ENCODE measurements at regions not wholly inside any gene's neighbourhood (a gene's known extent, or its start where the extent isn't known, plus 50 kb on each side); places are given as distances from the start of the nearest gene placed in this dataset.

DNA sequence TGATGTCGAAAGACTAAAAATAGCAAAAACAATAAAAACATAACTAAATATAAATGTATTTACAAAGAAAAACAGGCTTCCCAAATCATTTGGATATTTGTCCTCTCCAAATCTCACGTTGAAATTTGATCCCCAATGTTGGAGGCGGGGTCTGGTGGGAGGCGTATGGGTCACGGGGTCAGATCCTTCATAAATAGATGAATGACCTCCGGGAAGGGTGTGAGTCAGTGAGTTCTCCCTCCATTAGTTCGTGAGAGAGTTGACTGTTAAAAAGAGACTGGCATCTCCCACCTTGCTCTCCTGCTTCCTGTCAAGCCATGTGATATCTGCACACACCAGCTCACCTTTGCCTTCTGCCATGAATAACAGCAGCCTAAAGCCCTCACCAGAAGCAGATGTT lies 703.0 kb downstream of the TMEM182 start:
- Histone ChIP-seq H4K8ac (ENCODE audit: extremely low read depth, insufficient read depth, low read length) (no peak overlapping the region; the same call in 1 of the 2 replicates), H4K91ac (replicated peaks; ENCODE audit: insufficient read length, low read length) (no peak overlapping the region), H3K56ac (replicated peaks; ENCODE audit: insufficient read length, low read depth, low read length) (no peak overlapping the region), H2BK12ac (ENCODE audit: low read depth, low read length) (no peak overlapping the region; the same call in 1 of the 2 replicates), H3K79me1 (ENCODE audit: low read depth, low read length) (no peaks in the 10 kb centered on the region), H3K4me1 (replicated peaks in 1 of 4; ENCODE audit: control insufficient read depth in 3 of 4, insufficient read depth in 4 of 4, low read length in 3 of 4) (no peaks in the 10 kb centered on the region), H3K79me2 (ENCODE audit: control insufficient read depth in 1 of 2, insufficient read depth in 2 of 2, low read length in 2 of 2) (no peaks in the 10 kb centered on the region), H3K23me2 (ENCODE audit: low read depth, low read length) (no peaks in the 10 kb centered on the region), H3K27me3 (replicated peaks in 1 of 4; ENCODE audit: control insufficient read depth in 3 of 4, extremely low read depth in 1 of 4, insufficient read depth in 3 of 4, low read length in 3 of 4) (no peaks in the 10 kb centered on the region), H2BK20ac (ENCODE audit: low read length) (no peak overlapping the region), H3K4me3 (ENCODE audit: extremely low read depth in 1 of 4, insufficient read depth in 2 of 4, low read depth in 3 of 4, low read length in 4 of 4) (no peak overlapping the region), H2AK5ac (ENCODE audit: low read depth, low read length) (no peak overlapping the region), H4K20me1 (replicated peaks in 1 of 2; ENCODE audit: control insufficient read depth in 1 of 2, insufficient read depth in 2 of 2, low read length in 2 of 2) (no peaks in the 10 kb centered on the region), H3K18ac (ENCODE audit: extremely low read depth, low read length) (no peak overlapping the region), H2BK15ac (ENCODE audit: low read length) (no peak overlapping the region), H3K23ac (ENCODE audit: insufficient read length) (no peak overlapping the region), H3K4me2 (ENCODE audit: insufficient read depth in 1 of 2, low read depth in 2 of 2, low read length in 2 of 2) (no peak overlapping the region), H3K36me3 (ENCODE audit: control insufficient read depth in 2 of 4, insufficient read depth in 4 of 4, low read length in 3 of 4) (no peaks in the 10 kb centered on the region), H2AFZ (ENCODE audit: low read length) (no peak overlapping the region), H3K9ac (replicated peaks in 1 of 4; ENCODE audit: extremely low read depth in 1 of 4, low read depth in 3 of 4, low read length in 3 of 4) (no peak overlapping the region), H3K14ac (ENCODE audit: insufficient read length) (no peak overlapping the region), H4K5ac (ENCODE audit: insufficient read length, low read depth, low read length) (no peak overlapping the region), H2BK120ac (replicated peaks; ENCODE audit: low read depth, low read length) (no peak overlapping the region), H2BK5ac (ENCODE audit: low read depth, low read length) (no peak overlapping the region), H3K9me3 (ENCODE audit: insufficient read depth in 2 of 2, low read depth in 1 of 2, low read length in 1 of 2) (no peaks in the 10 kb centered on the region), H3K27ac (ENCODE audit: low read depth, low read length) (no peak overlapping the region), H3K4ac (replicated peaks; ENCODE audit: insufficient read length, low read depth, low read length) (no peak overlapping the region)
- no peak for FAIRE-seq
- 88% methylated on average over 7 of the region's 7 CpGs; no CpG with 5 or more reads in 1 of the 2 experiments for WGBS, 2 experiments (ENCODE audit: extremely low coverage in 1 of 2, insufficient coverage in 1 of 2, insufficient read length in 1 of 2, insufficient replicate concordance in 2 of 2, low coverage in 1 of 2, low lambda C conversion rate in 2 of 2, missing lambda C conversion rate in 1 of 2)
- TF ChIP-seq TAF1 (IDR thresholded peaks at IDR 0.05; ENCODE audit: low read depth, low read length), result no peak
- no peak for TF ChIP-seq RBBP5 (IDR thresholded peaks at IDR 0.05; ENCODE audit: borderline replicate concordance, low read depth, low read length)
- TF ChIP-seq TEAD4 (IDR thresholded peaks at IDR 0.05; ENCODE audit: low read depth, low read length), result no peak
- TF ChIP-seq GABPA (IDR thresholded peaks at IDR 0.05; ENCODE audit: borderline replicate concordance, insufficient read depth, low read length), result no peak
- no peak for TF ChIP-seq TCF12 (IDR thresholded peaks at IDR 0.05; ENCODE audit: low read depth, low read length)
- no peak for TF ChIP-seq SIX5 (IDR thresholded peaks at IDR 0.05; ENCODE audit: low read depth, low read length)
- TF ChIP-seq KDM5A (IDR thresholded peaks at IDR 0.05; ENCODE audit: low read length), result no peak
- TF ChIP-seq, protein P1, sequence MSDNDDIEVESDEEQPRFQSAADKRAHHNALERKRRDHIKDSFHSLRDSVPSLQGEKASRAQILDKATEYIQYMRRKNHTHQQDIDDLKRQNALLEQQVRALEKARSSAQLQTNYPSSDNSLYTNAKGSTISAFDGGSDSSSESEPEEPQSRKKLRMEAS (IDR thresholded peaks at IDR 0.05), result no peak
- no peak for TF ChIP-seq TBP (IDR thresholded peaks at IDR 0.05; ENCODE audit: low read depth, low read length)
- no peak for TF ChIP-seq EZH2 (IDR thresholded peaks at IDR 0.05; ENCODE audit: low read depth, low read length, severe bottlenecking)
- no peak for TF ChIP-seq POLR2A (IDR thresholded peaks at IDR 0.05; ENCODE audit: control extremely low read depth in 1 of 2, low read depth in 2 of 2, low read length in 2 of 2)
- TF ChIP-seq EP300 (IDR thresholded peaks at IDR 0.05; ENCODE audit: borderline replicate concordance in 1 of 2, low read depth in 2 of 2, low read length in 2 of 2), result no peak
- no peak for TF ChIP-seq SIRT6 (IDR thresholded peaks at IDR 0.05; ENCODE audit: low read length)
- TF ChIP-seq SUZ12 (IDR thresholded peaks at IDR 0.05; ENCODE audit: low read length), result no peak
- no peak for TF ChIP-seq RAD21 (IDR thresholded peaks at IDR 0.05 in 1 of 2, conservative IDR thresholded peaks at IDR 0.05 in 1 of 2; ENCODE audit: low read depth in 2 of 2, low read length in 2 of 2)
- TF ChIP-seq FOSL1 (IDR thresholded peaks at IDR 0.05; ENCODE audit: insufficient read depth, low read depth, low read length), result no peak
- ChIA-PET POLR2A (ENCODE audit: partially characterized antibody) (no interaction called here), CTCF (ENCODE audit: partially characterized antibody) (no interaction called here)
- DNase-seq (ENCODE audit: low read depth in 1 of 2, low spot score in 2 of 2), result no peak
